Neural crest cell (in vitro differentiated cells): ENCODE measurements at regions not wholly inside any gene's neighbourhood (a gene's known extent, or its start where the extent isn't known, plus 50 kb on each side); places are given as distances from the start of the nearest gene placed in this dataset.

ENCODE experiments used
- DNase-seq: peaks from one replicate; pipeline ENCODE4 v3.0.0; 2021; ENCODE audit warnings: low read depth, mixed read lengths, low spot score
- H3K27ac Mint-ChIP-seq: one replicate; pipeline ENCODE4 v1.8.0; 2021; ENCODE audit warnings: mild to moderate bottlenecking, mixed read lengths; ENCODE audit not compliant: unreplicated experiment
- H3K27me3 Mint-ChIP-seq: 2 replicates; pipeline ENCODE4 v1.8.0; 2021; ENCODE audit warnings: low read depth, mild to moderate bottlenecking, mixed read lengths
- H3K36me3 Mint-ChIP-seq: 2 replicates; pipeline ENCODE4 v1.8.0; 2021; ENCODE audit warnings: low read depth, mild to moderate bottlenecking, mixed read lengths
- H3K4me1 Mint-ChIP-seq: 2 replicates; pipeline ENCODE4 v1.8.0; 2021; ENCODE audit warnings: mixed read lengths
- H3K4me3 Mint-ChIP-seq: one replicate; pipeline ENCODE4 v1.8.0; 2021; ENCODE audit warnings: mild to moderate bottlenecking, mixed read lengths
- H3K9me3 Mint-ChIP-seq: 2 replicates; pipeline ENCODE4 v1.8.0; 2021; ENCODE audit warnings: mixed read lengths
- TF ChIP-seq, protein P1 (sequence below): fragments of 200-600 bp; sonication (generic); conservative IDR thresholded peaks from 2 replicates; pipeline ENCODE4 v1.5.0; 2021; ENCODE audit warnings: antibody characterized with exemption, mild to moderate bottlenecking

DNA sequence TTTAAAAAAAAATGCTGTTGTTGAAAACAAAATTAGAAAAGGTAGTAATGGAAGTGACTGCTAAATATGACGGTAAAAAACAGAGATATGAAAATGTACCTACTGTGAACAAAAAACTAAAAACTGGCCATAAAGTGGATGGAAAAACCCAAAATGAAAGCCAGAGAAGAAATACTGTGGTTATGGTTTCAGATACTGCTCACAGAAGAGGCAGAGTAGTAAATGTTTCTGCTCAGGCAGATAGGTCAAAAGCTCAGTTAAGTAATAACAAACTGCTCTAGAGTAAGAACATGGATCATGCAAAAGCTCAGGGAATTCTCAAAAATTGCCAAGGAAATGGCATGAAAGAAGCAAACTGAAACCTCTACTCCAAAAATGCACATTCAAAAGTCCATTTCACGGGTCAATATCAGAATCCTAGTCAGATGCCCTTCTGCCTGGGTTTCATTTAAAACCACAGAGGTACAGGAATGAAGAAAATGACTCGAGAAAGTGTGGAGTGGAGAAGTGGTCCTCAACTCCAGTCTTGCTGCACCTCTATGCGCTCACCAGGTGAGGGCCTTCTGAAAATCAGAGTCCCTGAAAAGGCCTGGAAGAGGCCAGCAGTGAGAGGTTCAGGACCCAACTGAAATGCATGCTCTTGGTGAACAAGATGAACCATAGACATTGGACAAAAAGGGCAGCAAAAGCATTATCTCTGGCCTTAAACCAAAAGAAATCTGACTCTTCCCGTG lies 315.0 kb upstream of the SPRY2 start:
- Mint-ChIP-seq H3K27me3 (no peaks in the 10 kb centered on the region), H3K4me3 (no peak overlapping the region), H3K27ac (no peak overlapping the region), H3K4me1 (peaks cover 4% of the 10 kb centered on the region), H3K36me3 (peaks cover 13% of the 10 kb centered on the region), H3K9me3 (peaks cover 16% of the 10 kb centered on the region)
- no peak for DNase-seq
- TF ChIP-seq, protein P1, sequence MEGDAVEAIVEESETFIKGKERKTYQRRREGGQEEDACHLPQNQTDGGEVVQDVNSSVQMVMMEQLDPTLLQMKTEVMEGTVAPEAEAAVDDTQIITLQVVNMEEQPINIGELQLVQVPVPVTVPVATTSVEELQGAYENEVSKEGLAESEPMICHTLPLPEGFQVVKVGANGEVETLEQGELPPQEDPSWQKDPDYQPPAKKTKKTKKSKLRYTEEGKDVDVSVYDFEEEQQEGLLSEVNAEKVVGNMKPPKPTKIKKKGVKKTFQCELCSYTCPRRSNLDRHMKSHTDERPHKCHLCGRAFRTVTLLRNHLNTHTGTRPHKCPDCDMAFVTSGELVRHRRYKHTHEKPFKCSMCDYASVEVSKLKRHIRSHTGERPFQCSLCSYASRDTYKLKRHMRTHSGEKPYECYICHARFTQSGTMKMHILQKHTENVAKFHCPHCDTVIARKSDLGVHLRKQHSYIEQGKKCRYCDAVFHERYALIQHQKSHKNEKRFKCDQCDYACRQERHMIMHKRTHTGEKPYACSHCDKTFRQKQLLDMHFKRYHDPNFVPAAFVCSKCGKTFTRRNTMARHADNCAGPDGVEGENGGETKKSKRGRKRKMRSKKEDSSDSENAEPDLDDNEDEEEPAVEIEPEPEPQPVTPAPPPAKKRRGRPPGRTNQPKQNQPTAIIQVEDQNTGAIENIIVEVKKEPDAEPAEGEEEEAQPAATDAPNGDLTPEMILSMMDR = no peak

- no peaks in the 10 kb centered on the region for H3K27me3 Mint-ChIP-seq
- no peak for DNase-seq
- peaks cover 13% of the 10 kb centered on the region for H3K36me3 Mint-ChIP-seq
- H3K27ac Mint-ChIP-seq = no peak overlapping the region
- TF ChIP-seq, protein P1 = no peak
- H3K9me3 Mint-ChIP-seq = peaks cover 14% of the 10 kb centered on the region
- H3K4me1 Mint-ChIP-seq = peaks cover 4% of the 10 kb centered on the region
- no peak overlapping the region for H3K4me3 Mint-ChIP-seq
Observed at GRCh38 chr13:80654638-80655249, 313.8 kb upstream of the SPRY2 start.

DNA sequence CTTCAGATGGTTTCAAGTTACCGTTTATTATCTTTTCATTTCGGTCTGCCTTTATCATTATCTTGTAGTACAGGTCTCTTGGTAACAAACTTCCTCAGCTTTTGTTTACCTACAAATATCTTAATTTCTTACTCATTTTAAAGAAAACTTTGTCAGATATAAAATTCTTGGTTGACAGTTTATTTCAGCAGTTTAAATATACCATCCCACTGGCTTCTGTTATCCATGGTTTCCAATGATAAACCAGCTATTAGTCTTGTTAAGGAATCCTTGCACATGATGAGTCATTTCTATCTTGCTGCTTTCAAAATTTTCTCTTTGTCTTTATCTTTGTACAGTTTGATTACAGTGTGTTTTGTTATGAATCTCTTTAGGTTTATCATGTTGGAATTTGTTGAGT lies 308.3 kb upstream of the SPRY2 start:
- no peaks in the 10 kb centered on the region for H3K27me3 Mint-ChIP-seq
- H3K27ac Mint-ChIP-seq = no peak overlapping the region
- no peak overlapping the region for H3K4me3 Mint-ChIP-seq
- TF ChIP-seq, protein P1 = no peak
- DNase-seq = no peak
- H3K4me1 Mint-ChIP-seq = peaks cover 4% of the 10 kb centered on the region
- peaks cover 9% of the 10 kb centered on the region for H3K9me3 Mint-ChIP-seq
- peaks cover 12% of the 10 kb centered on the region for H3K36me3 Mint-ChIP-seq

- H3K27me3 Mint-ChIP-seq = no peaks in the 10 kb centered on the region
- no peak overlapping the region for H3K27ac Mint-ChIP-seq
- peaks cover 7% of the 10 kb centered on the region for H3K36me3 Mint-ChIP-seq
- no peak overlapping the region for H3K4me3 Mint-ChIP-seq
- peaks cover 12% of the 10 kb centered on the region for H3K9me3 Mint-ChIP-seq
- H3K4me1 Mint-ChIP-seq = no peaks in the 10 kb centered on the region
- TF ChIP-seq, protein P1 = no peak
- no peak for DNase-seq
Observed at GRCh38 chr13:80642641-80643040, 301.7 kb upstream of the SPRY2 start.

- peak overlapping the region; percentile 33 for H3K4me3 Mint-ChIP-seq
- no peaks in the 10 kb centered on the region for H3K36me3 Mint-ChIP-seq
- no peaks in the 10 kb centered on the region for H3K27me3 Mint-ChIP-seq
- DNase-seq = no peak
- H3K9me3 Mint-ChIP-seq = peaks cover 10% of the 10 kb centered on the region
- TF ChIP-seq, protein P1 = no peak
- peak overlapping the region; percentile 87 for H3K27ac Mint-ChIP-seq
- H3K4me1 Mint-ChIP-seq = peaks cover 26% of the 10 kb centered on the region
Observed at GRCh38 chr13:80633251-80633650, 292.3 kb upstream of the SPRY2 start.
